ENCODE measurements at regions not wholly inside any gene's neighbourhood (a gene's known extent, or its start where the extent isn't known, plus 50 kb on each side); places are given as distances from the start of the nearest gene placed in this dataset.
"Not testable (repeated sequence)": the region's sequence is repeated elsewhere in the genome, so short reads cannot be mapped to it uniquely, and the experiment has no call there.

DNA sequence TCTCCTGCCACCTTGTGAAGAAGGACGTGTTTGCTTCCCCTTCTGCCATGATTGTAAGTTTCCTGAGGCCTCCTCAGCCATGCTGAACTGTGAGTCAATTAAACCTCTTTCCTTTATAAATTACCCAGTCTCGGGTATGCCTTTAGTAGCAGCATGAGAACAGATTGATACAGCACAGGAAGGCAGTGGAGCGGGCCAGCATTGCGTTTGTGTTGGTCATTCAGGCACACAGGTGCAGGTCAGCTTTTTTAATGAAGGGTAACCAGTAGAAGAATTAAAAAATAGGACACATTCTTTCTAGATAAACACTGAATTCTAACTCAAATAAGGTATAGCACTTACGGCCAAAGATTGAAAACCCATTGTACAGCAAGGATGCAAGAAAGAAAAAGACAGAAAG is 432.6 kb downstream of the BRD1 start:
- WGBS, 2 experiments (ENCODE audit: extremely low coverage in 2 of 2, insufficient read length in 1 of 2) = no CpG with 5 or more reads among the region's 5 CpGs
- POLR2A ChIA-PET (ENCODE audit: unreplicated experiment); H3K23ac ChIP-seq (ENCODE audit: low read depth, low read length); H4K91ac ChIP-seq (ENCODE audit: insufficient read depth, low read depth, low read length); H3K9me1 ChIP-seq (ENCODE audit: insufficient read depth, low read length); H2BK120ac ChIP-seq (ENCODE audit: low read depth, low read length); H3K27ac ChIP-seq (ENCODE audit: insufficient read depth, low read length); H2BK20ac ChIP-seq (ENCODE audit: low read depth, low read length); H4K20me1 ChIP-seq (ENCODE audit: insufficient read depth, low read length); H3K4ac ChIP-seq (ENCODE audit: low read depth, low read length); BruUV-seq (replicated peaks); H3K27me3 ChIP-seq (ENCODE audit: control insufficient read depth, insufficient read depth, low read length); H3K56ac ChIP-seq (ENCODE audit: extremely low read depth, insufficient read depth, low read length); H3K79me1 ChIP-seq (ENCODE audit: low read depth in 1 of 2, low read length in 2 of 2); H2BK15ac ChIP-seq (ENCODE audit: low read depth, low read length); H3K4me1 ChIP-seq (ENCODE audit: control insufficient read depth, insufficient read depth, low read length); H4K5ac ChIP-seq (ENCODE audit: low read depth, low read length); in situ Hi-C loops (cut with MboI; ENCODE audit: low sequenced_read_pairs); CTCF ChIA-PET; intact Hi-C loops (cut with micrococcal nuclease); H3K36me3 ChIP-seq (ENCODE audit: control insufficient read depth, insufficient read depth, low read length); H3K4me3 ChIP-seq (ENCODE audit: insufficient read depth, low read depth, low read length); H3K4me2 ChIP-seq (ENCODE audit: low read depth, low read length); H2AFZ ChIP-seq (replicated peaks; ENCODE audit: low read length, poor library complexity); H3K9ac ChIP-seq (ENCODE audit: low read depth, low read length); dilution Hi-C loops (cut with HindIII; ENCODE audit: low sequenced_read_pairs, unreplicated experiment); H4K8ac ChIP-seq (ENCODE audit: low read depth in 2 of 2, low read length in 2 of 2); H2AK9ac ChIP-seq (replicated peaks; ENCODE audit: low read depth, low read length, poor library complexity); H3K14ac ChIP-seq (replicated peaks; ENCODE audit: low read depth, low read length); DNase-seq; H2AK5ac ChIP-seq (ENCODE audit: low read depth, low read length); H2BK5ac ChIP-seq (ENCODE audit: low read depth, low read length, poor library complexity, severe bottlenecking); H3K18ac ChIP-seq (ENCODE audit: low read depth, low read length); ATAC-seq (ENCODE audit: low read depth): not testable (repeated sequence)
- peaks cover 68% of the 10 kb centered on the region for H3K9me3 ChIP-seq (ENCODE audit: control insufficient read depth, insufficient read depth, low read length)

Measured in IMR-90 (cell line).